GM12878 (cell line): ENCODE measurements at regions not wholly inside any gene's neighbourhood (a gene's known extent, or its start where the extent isn't known, plus 50 kb on each side); places are given as distances from the start of the nearest gene placed in this dataset.

Experiments used
- ATAC-seq: fragments of 200-7000 bp; cut with Tn5 transposase; 3 replicates; pipeline ENCODE4 v1.9.1; 2020; ENCODE audit warnings: mild to moderate bottlenecking, moderate library complexity
- BruUV-seq: library from RNA; stranded (reverse); fragments of 400-500 nt; replicated peaks from 2 replicates; lab custom pipeline; 2021; lab: Mats Ljungman, UMichigan
- CTCF ChIA-PET: fragments of 300-600 bp; sonication (Branson Sonifier 250); formaldehyde crosslinking; extraction: SDS; loops from one replicate; lab custom pipeline; 2021; ENCODE audit warnings: inconsistent platforms; lab: Yijun Ruan, JAX
- POLR2A ChIA-PET: fragments of 350-600 bp; formaldehyde crosslinking; extraction: SDS; loops from one replicate; lab custom pipeline; 2021; ENCODE audit warnings: inconsistent platforms; lab: Charles Lee
- RAD21 ChIA-PET: fragments of 300-600 bp; sonication (Branson Sonifier 250); formaldehyde crosslinking; loops from one replicate; lab custom pipeline; 2023; ENCODE audit warnings: antibody characterized with exemption; ENCODE audit not compliant: unreplicated experiment; lab: Charles Lee
- SMC1A ChIA-PET: fragments of 300-600 bp; sonication (Branson Sonifier 250); formaldehyde crosslinking; loops from one replicate; lab custom pipeline; 2023; ENCODE audit not compliant: unreplicated experiment, uncharacterized antibody; lab: Charles Lee
- DNase-seq: peaks from one replicate; pipeline ENCODE4 v3.0.0-alpha.2; 2011; ENCODE audit warnings: low read depth, low spot score
- FAIRE-seq: peaks from 3 replicates; lab custom pipeline; 2011; peaks lifted over from hg19 to GRCh38; lab: Jason Lieb, UNC
- H2AFZ ChIP-seq: 2 replicates; pipeline ENCODE4 v1.6.0; 2011; ENCODE audit warnings: low read depth, low read length, control low read depth; ENCODE audit not compliant: control insufficient read depth
- H3K27ac ChIP-seq: 2 replicates; pipeline ENCODE4 v1.5.1; 2011; ENCODE audit warnings: control low read depth; ENCODE audit not compliant: control insufficient read depth, insufficient read depth
- H3K27me3 ChIP-seq, 2 experiments: replicated peaks in 1 of 2; 2 replicates each; pipeline versions ENCODE4 v1.6.0 to v1.6.1; 2011; ENCODE audit warnings: low read length in 1 of 2; ENCODE audit not compliant: control insufficient read depth in 2 of 2, insufficient read depth in 2 of 2
- H3K36me3 ChIP-seq, 2 experiments: 2 replicates each; pipeline ENCODE4 v1.5.1; 2011; ENCODE audit warnings: low read length in 1 of 2; ENCODE audit not compliant: control insufficient read depth in 2 of 2, insufficient read depth in 2 of 2
- H3K4me1 ChIP-seq: 2 replicates; pipeline ENCODE4 v1.6.1; 2011; ENCODE audit warnings: mild to moderate bottlenecking, low read length, moderate library complexity, mixed read lengths; ENCODE audit not compliant: control insufficient read depth, insufficient read depth
- H3K4me2 ChIP-seq: 2 replicates; pipeline ENCODE4 v1.6.0; 2011; ENCODE audit warnings: control low read depth; ENCODE audit not compliant: control insufficient read depth, insufficient read depth
- H3K4me3 ChIP-seq: fragments of 200-600 bp; sonication (generic); 2 replicates; pipeline ENCODE4 v1.5.1; 2016
- H3K79me2 ChIP-seq: 2 replicates; pipeline ENCODE4 v1.6.0; 2011; ENCODE audit warnings: low read length; ENCODE audit not compliant: control insufficient read depth, insufficient read depth
- H3K9ac ChIP-seq: 2 replicates; pipeline ENCODE4 v1.8.0; 2011; ENCODE audit warnings: low read length, control low read depth, mixed read lengths; ENCODE audit not compliant: control insufficient read depth, insufficient read depth
- H3K9me3 ChIP-seq: replicated peaks from 3 replicates; pipeline ENCODE4 v1.5.1; 2011; ENCODE audit warnings: mild to moderate bottlenecking, low read length; ENCODE audit not compliant: control insufficient read depth, insufficient read depth
- H4K20me1 ChIP-seq: 2 replicates; pipeline ENCODE4 v1.6.0; 2011; ENCODE audit not compliant: control insufficient read depth, insufficient read depth
- BCL3 ChIP-seq: IDR thresholded peaks from 2 replicates; pipeline ENCODE4 v1.6.1; 2011; ENCODE audit warnings: borderline replicate concordance, low read depth, mild to moderate bottlenecking, moderate library complexity, low read length; ENCODE audit not compliant: insufficient read depth, poor library complexity, severe bottlenecking
- EP300 ChIP-seq, 2 experiments: fragments of 150-350 bp in 1 of 2; IDR thresholded peaks; 2 replicates each; pipeline ENCODE4 v1.6.1; 2011 to 2012; ENCODE audit warnings: low read depth in 2 of 2, low read length in 2 of 2, borderline replicate concordance in 1 of 2, improper control_type of control experiment in 1 of 2, inconsistent platforms in 1 of 2; ENCODE audit not compliant: control insufficient read depth in 1 of 2
- IRF4 ChIP-seq: IDR thresholded peaks from 2 replicates; pipeline ENCODE4 v1.6.1; 2011; ENCODE audit warnings: low read depth, low read length
- IRF5 ChIP-seq: fragments of 450-650 bp; IDR thresholded peaks from 2 replicates; pipeline ENCODE4 v1.6.1; 2017; ENCODE audit warnings: borderline replicate concordance
- MXI1 ChIP-seq: fragments of 150-350 bp; IDR thresholded peaks from 2 replicates; pipeline ENCODE4 v1.6.1; 2011; ENCODE audit warnings: low read depth, mild to moderate bottlenecking, inconsistent platforms, low read length, improper control_type of control experiment
- NRF1 ChIP-seq: conservative IDR thresholded peaks from 2 replicates; pipeline ENCODE4 v1.6.1; 2011; ENCODE audit warnings: mild to moderate bottlenecking, low read depth, low read length, improper control_type of control experiment
- RAD51 ChIP-seq: fragments of 450-650 bp; IDR thresholded peaks from 2 replicates; pipeline ENCODE4 v1.6.1; 2016; ENCODE audit warnings: moderate library complexity, mild to moderate bottlenecking, inconsistent platforms
- REST ChIP-seq: IDR thresholded peaks from 2 replicates; pipeline ENCODE4 v1.6.1; 2012; ENCODE audit warnings: mild to moderate bottlenecking, low read depth, low read length
- TAF1 ChIP-seq: IDR thresholded peaks from 2 replicates; pipeline ENCODE4 v1.6.1; 2011; ENCODE audit warnings: mild to moderate bottlenecking, low read depth, low read length, borderline replicate concordance
- ZBED1 ChIP-seq: IDR thresholded peaks from 2 replicates; pipeline ENCODE4 v1.6.1; 2016; ENCODE audit warnings: borderline replicate concordance
- ZSCAN29 ChIP-seq: fragments of 450-650 bp; IDR thresholded peaks from 2 replicates; pipeline ENCODE4 v1.6.1; 2017; ENCODE audit warnings: mild to moderate bottlenecking, moderate library complexity
- WGBS: methylation state at CpG from one replicate; pipeline ENCODE4 v1.1.6; 2016; ENCODE audit warnings: low lambda C conversion rate; ENCODE audit not compliant: insufficient replicate concordance, insufficient coverage; ENCODE audit errors: missing lambda C conversion rate; 5-methylcytosine and 5-hydroxymethylcytosine counted together
- in situ Hi-C: fragments of 300-500 bp; cut with MboI; formaldehyde crosslinking; loops from 9 replicates; pipeline ENCODE4 v1.14.3; 2018; ENCODE audit warnings: mixed read lengths
- intact Hi-C: fragments of 100-400 bp; cut with micrococcal nuclease; formaldehyde crosslinking; loops from one replicate; pipeline ENCODE4 v1.14.2; 2022; ENCODE audit not compliant: unreplicated experiment

- no peaks in the 10 kb centered on the region for H3K4me1 ChIP-seq
- BruUV-seq: no TSS peak
- H3K27ac ChIP-seq: no peak overlapping the region
- H2AFZ ChIP-seq: no peak overlapping the region
- 6% methylated on average over 1 of the region's 1 CpG for WGBS
- no peaks in the 10 kb centered on the region; the same call in 2 of the 3 replicates for H3K9me3 ChIP-seq
- ATAC-seq (no peak), FAIRE-seq (no peak), DNase-seq (no peak)
- TF ChIP-seq NRF1 (no peak), ZSCAN29 (no peak), RAD51 (no peak)
- no peaks in the 10 kb centered on the region for H4K20me1 ChIP-seq
- CTCF ChIA-PET: no interaction called here
- H3K4me2 ChIP-seq: no peak overlapping the region
- SMC1A ChIA-PET: interaction anchor here (1.0 to 2.0 kb wide), 3 partner anchors 9 to 15 kb away, joined by 4 to 5 read pairs (median 5); no protein-coding TSS in a partner anchor
- peaks cover 0 to 3% of the 10 kb centered on the region in 2 experiments; a peak in 2 of 4 replicates for H3K27me3 ChIP-seq
- RAD21 ChIA-PET: interaction anchor here (1.6 kb wide), 1 partner anchor 118 kb away, joined by 3 read pairs; no protein-coding TSS in a partner anchor
- POLR2A ChIA-PET: interaction anchor here (0.6 kb wide), 1 partner anchor 37 kb away, joined by 3 read pairs; no protein-coding TSS in a partner anchor
- in situ Hi-C loops (no loop called here), intact Hi-C loops (no loop called here)
- H3K4me3 ChIP-seq: no peak overlapping the region
- no peaks in the 10 kb centered on the region for H3K79me2 ChIP-seq
- H3K9ac ChIP-seq: no peak overlapping the region
- H3K36me3 ChIP-seq: no peaks in the 10 kb centered on the region
Measured at GRCh38 chr1:182263706-182264105, 127.9 kb downstream of the GLUL start.

- intact Hi-C loops: no loop called here
- 59% methylated on average over 1 of the region's 1 CpG for WGBS
- TF ChIP-seq BCL3 (no peak), EP300 (IDR thresholded peaks at IDR 0.05; ENCODE audit: borderline replicate concordance in 1 of 2, control insufficient read depth in 1 of 2, low read depth in 2 of 2, low read length in 2 of 2) (no peak), IRF4 (no peak), IRF5 (no peak), REST (no peak), TAF1 (no peak), ZBED1 (no peak), MXI1 (no peak)
Measured at GRCh38 chr1:182262425-182262824, 129.2 kb downstream of the GLUL start.

More at GRCh38 chr1:182262425-182262824, 129.2 kb downstream of the GLUL start:
- ATAC-seq: no peak
- no peaks in the 10 kb centered on the region for H3K36me3 ChIP-seq
- no peak overlapping the region for H3K9ac ChIP-seq
- ChIA-PET RAD21 (no interaction called here), POLR2A (no interaction called here), SMC1A (interaction anchor here (2.0 kb wide), 1 partner anchor 14 kb away, joined by 5 read pairs; no protein-coding TSS in a partner anchor), CTCF (no interaction called here)
- in situ Hi-C loops: no loop called here
- H3K27ac ChIP-seq: no peak overlapping the region
- no peak overlapping the region for H3K4me2 ChIP-seq
- H3K9me3 ChIP-seq: no peaks in the 10 kb centered on the region; the same call in 2 of the 3 replicates
- BruUV-seq: no TSS peak
- no peak for FAIRE-seq
- no peak overlapping the region for H3K4me3 ChIP-seq
- H2AFZ ChIP-seq: no peak overlapping the region
- DNase-seq: no peak
- no peaks in the 10 kb centered on the region for H3K79me2 ChIP-seq
- H3K27me3 ChIP-seq: peaks cover 0 to 1% of the 10 kb centered on the region in 2 experiments; a peak in 2 of 4 replicates
- H4K20me1 ChIP-seq: no peaks in the 10 kb centered on the region
- no peaks in the 10 kb centered on the region for H3K4me1 ChIP-seq
